CD4-positive, alpha-beta T cell (primary cell): ENCODE measurements at regions not wholly inside any gene's neighbourhood (a gene's known extent, or its start where the extent isn't known, plus 50 kb on each side); places are given as distances from the start of the nearest gene placed in this dataset.

Experiments
- ATAC-seq: fragments of 200-7000 bp; cut with Tn5 transposase; one replicate; pipeline ENCODE4 v1.10.0; 2022; ENCODE audit warnings: mild to moderate bottlenecking; ENCODE audit not compliant: poor library complexity
- CTCF ChIA-PET: fragments of 350-600 bp; sonication (Branson Sonifier 250); formaldehyde crosslinking; loops from one replicate; lab custom pipeline; 2021; ENCODE audit warnings: antibody characterized with exemption, inconsistent platforms; lab: Charles Lee
- POLR2A ChIA-PET: fragments of 350-600 bp; sonication (Branson Sonifier 250); formaldehyde crosslinking; loops from one replicate; lab custom pipeline; 2021; ENCODE audit warnings: antibody characterized with exemption, inconsistent platforms; lab: Charles Lee
- DNase-seq, 14 experiments: peaks; one replicate each; pipeline ENCODE4 v3.0.0-alpha.2; 2013 to 2020; ENCODE audit warnings: mixed read lengths in 2 of 14
- H3K27ac ChIP-seq, 2 donors: one replicate each; pipeline versions ENCODE4 v1.5.1 to v1.7.0; 2013; ENCODE audit warnings: low read length in 2 of 2, low read depth in 1 of 2, mild to moderate bottlenecking in 1 of 2
- H3K27me3 ChIP-seq, 2 experiments: 1 replicate in 1 of 2; 2 replicates in 1 of 2; pipeline versions ENCODE4 v1.6.1 to v1.7.0; 2013; ENCODE audit warnings: low read length in 2 of 2, control low read depth in 1 of 2, mild to moderate bottlenecking in 1 of 2, moderate library complexity in 1 of 2; ENCODE audit not compliant: insufficient read depth in 2 of 2, control insufficient read depth in 1 of 2
- H3K36me3 ChIP-seq: one replicate; pipeline ENCODE4 v1.6.1; 2013; ENCODE audit warnings: low read length, control low read depth; ENCODE audit not compliant: insufficient read depth
- H3K4me1 ChIP-seq: one replicate; pipeline ENCODE4 v1.6.1; 2013; ENCODE audit warnings: low read length, control low read depth; ENCODE audit not compliant: insufficient read depth
- H3K4me3 ChIP-seq: one replicate; pipeline ENCODE4 v1.5.1; 2013; ENCODE audit warnings: mild to moderate bottlenecking, low read length, moderate library complexity
- H3K9me3 ChIP-seq, 2 experiments: 1 replicate in 1 of 2; 2 replicates in 1 of 2; pipeline versions ENCODE4 v1.6.1 to v1.7.0; 2013; ENCODE audit warnings: low read length in 2 of 2, mild to moderate bottlenecking in 2 of 2, control low read depth in 1 of 2, moderate library complexity in 1 of 2; ENCODE audit not compliant: control insufficient read depth in 1 of 2, insufficient read depth in 1 of 2
- H3K27ac Mint-ChIP-seq: one replicate; pipeline ENCODE4 v1.8.0; 2020; ENCODE audit warnings: mixed read lengths
- H3K27me3 Mint-ChIP-seq: one replicate; pipeline ENCODE4 v1.8.0; 2021; ENCODE audit warnings: mixed read lengths
- H3K36me3 Mint-ChIP-seq: one replicate; pipeline ENCODE4 v1.8.0; 2021; ENCODE audit warnings: low read depth, mixed read lengths
- H3K4me1 Mint-ChIP-seq: one replicate; pipeline ENCODE4 v1.8.0; 2021; ENCODE audit warnings: low read depth, mixed read lengths
- H3K4me3 Mint-ChIP-seq: one replicate; pipeline ENCODE4 v1.8.0; 2020; ENCODE audit warnings: mild to moderate bottlenecking, mixed read lengths
- H3K9me3 Mint-ChIP-seq: one replicate; pipeline ENCODE4 v1.8.0; 2020; ENCODE audit warnings: mixed read lengths
- intact Hi-C, 2 experiments: fragments of 100-400 bp; cut with DNase I in 1 of 2; cut with micrococcal nuclease in 1 of 2; formaldehyde crosslinking; loops; one replicate each; pipeline versions ENCODE4 v1.15.1 to v1.9.0; 2023 to 2025; cut with DNase I, micrococcal nuclease
- TF ChIP-seq, protein P1 (sequence below): fragments of 200-600 bp; IDR thresholded peaks from one replicate; pipeline ENCODE4 v1.8.0; 2022; ENCODE audit warnings: antibody characterized with exemption, mild to moderate bottlenecking

GRCh38 chr12:67918441-67918840 is 70.8 kb upstream of the IFNG-AS1 start:
- Mint-ChIP-seq H3K9me3 (no peaks in the 10 kb centered on the region), H3K27me3 (no peaks in the 10 kb centered on the region), H3K36me3 (no peaks in the 10 kb centered on the region), H3K4me3 (no peak overlapping the region), H3K27ac (no peak overlapping the region), H3K4me1 (no peaks in the 10 kb centered on the region)
- H3K27me3 ChIP-seq: no peaks in the 10 kb centered on the region
- ChIA-PET CTCF (no interaction called here), POLR2A (no interaction called here)
- DNase-seq: no peak
- TF ChIP-seq, protein P1, sequence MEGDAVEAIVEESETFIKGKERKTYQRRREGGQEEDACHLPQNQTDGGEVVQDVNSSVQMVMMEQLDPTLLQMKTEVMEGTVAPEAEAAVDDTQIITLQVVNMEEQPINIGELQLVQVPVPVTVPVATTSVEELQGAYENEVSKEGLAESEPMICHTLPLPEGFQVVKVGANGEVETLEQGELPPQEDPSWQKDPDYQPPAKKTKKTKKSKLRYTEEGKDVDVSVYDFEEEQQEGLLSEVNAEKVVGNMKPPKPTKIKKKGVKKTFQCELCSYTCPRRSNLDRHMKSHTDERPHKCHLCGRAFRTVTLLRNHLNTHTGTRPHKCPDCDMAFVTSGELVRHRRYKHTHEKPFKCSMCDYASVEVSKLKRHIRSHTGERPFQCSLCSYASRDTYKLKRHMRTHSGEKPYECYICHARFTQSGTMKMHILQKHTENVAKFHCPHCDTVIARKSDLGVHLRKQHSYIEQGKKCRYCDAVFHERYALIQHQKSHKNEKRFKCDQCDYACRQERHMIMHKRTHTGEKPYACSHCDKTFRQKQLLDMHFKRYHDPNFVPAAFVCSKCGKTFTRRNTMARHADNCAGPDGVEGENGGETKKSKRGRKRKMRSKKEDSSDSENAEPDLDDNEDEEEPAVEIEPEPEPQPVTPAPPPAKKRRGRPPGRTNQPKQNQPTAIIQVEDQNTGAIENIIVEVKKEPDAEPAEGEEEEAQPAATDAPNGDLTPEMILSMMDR: no peak
- no peaks in the 10 kb centered on the region for H3K4me1 ChIP-seq
- no peak overlapping the region for H3K4me3 ChIP-seq
- H3K9me3 ChIP-seq: no peaks in the 10 kb centered on the region
- intact Hi-C loops: no loop called here
- no peaks in the 10 kb centered on the region for H3K36me3 ChIP-seq
- H3K27ac ChIP-seq: no peak overlapping the region
- no peak for ATAC-seq

- DNase-seq: no peak
- POLR2A ChIA-PET: no interaction called here
Measured at GRCh38 chr12:67919406-67919805, 69.8 kb upstream of the IFNG-AS1 start.

DNA sequence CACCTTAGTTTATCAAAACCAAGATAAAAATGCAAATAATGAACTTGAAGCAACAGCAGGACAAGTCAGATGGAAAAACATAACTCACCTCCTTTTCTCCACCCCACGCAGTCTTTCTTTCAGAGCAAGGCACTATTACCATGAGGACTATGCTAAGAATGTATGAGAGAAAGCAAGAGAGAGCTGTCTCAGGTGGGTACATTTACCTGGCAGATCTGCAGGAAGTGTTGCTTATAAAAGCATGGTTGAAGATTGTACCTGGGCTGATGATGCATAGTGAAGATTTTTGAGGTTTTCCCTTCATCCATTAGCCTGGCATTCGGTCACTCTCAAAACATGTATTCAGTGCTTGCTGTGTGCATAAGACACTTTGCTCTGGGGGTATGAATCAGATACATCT is 68.8 kb upstream of the IFNG-AS1 start:
- no peaks in the 10 kb centered on the region for H3K27me3 Mint-ChIP-seq
- TF ChIP-seq, protein P1: no peak
- Histone ChIP-seq H3K9me3 (no peaks in the 10 kb centered on the region), H3K27me3 (no peaks in the 10 kb centered on the region), H3K4me1 (no peaks in the 10 kb centered on the region), H3K36me3 (no peaks in the 10 kb centered on the region), H3K27ac (no peak overlapping the region), H3K4me3 (no peak overlapping the region)
- no peaks in the 10 kb centered on the region for H3K36me3 Mint-ChIP-seq
- H3K4me3 Mint-ChIP-seq: no peak overlapping the region
- no peak overlapping the region for H3K27ac Mint-ChIP-seq
- no peaks in the 10 kb centered on the region for H3K9me3 Mint-ChIP-seq
- no peak for ATAC-seq
- ChIA-PET POLR2A (interaction anchor here (1.4 to 1.5 kb wide), 2 partner anchors 14 to 23 kb away, joined by 3 to 4 read pairs; no protein-coding TSS in a partner anchor), CTCF (interaction anchor here (1.3 kb wide), 1 partner anchor 11 kb away, joined by 3 read pairs; no protein-coding TSS in a partner anchor)
- intact Hi-C loops: no loop called here
- DNase-seq: no peak
- H3K4me1 Mint-ChIP-seq: peaks cover 2% of the 10 kb centered on the region

More at GRCh38 chr12:67919406-67919805, 69.8 kb upstream of the IFNG-AS1 start:
- Histone ChIP-seq H3K4me1 (no peaks in the 10 kb centered on the region), H3K27ac (no peak overlapping the region), H3K4me3 (no peak overlapping the region), H3K27me3 (no peaks in the 10 kb centered on the region), H3K9me3 (no peaks in the 10 kb centered on the region), H3K36me3 (no peaks in the 10 kb centered on the region)
- no peaks in the 10 kb centered on the region for H3K9me3 Mint-ChIP-seq
- no peak overlapping the region for H3K4me3 Mint-ChIP-seq
- H3K27ac Mint-ChIP-seq: no peak overlapping the region
- no peaks in the 10 kb centered on the region for H3K27me3 Mint-ChIP-seq
- ATAC-seq: no peak
- TF ChIP-seq, protein P1: no peak
- intact Hi-C loops: no loop called here
- CTCF ChIA-PET: no interaction called here
- no peaks in the 10 kb centered on the region for H3K4me1 Mint-ChIP-seq
- no peaks in the 10 kb centered on the region for H3K36me3 Mint-ChIP-seq
